ENCODE measurements at regions not wholly inside any gene's neighbourhood (a gene's known extent, or its start where the extent isn't known, plus 50 kb on each side); places are given as distances from the start of the nearest gene placed in this dataset.
A peak's percentile ranks its signal among the peaks of the same experiment; 100 is the strongest.
"Not testable (repeated sequence)": the region's sequence is repeated elsewhere in the genome, so short reads cannot be mapped to it uniquely, and the experiment has no call there.

DNA sequence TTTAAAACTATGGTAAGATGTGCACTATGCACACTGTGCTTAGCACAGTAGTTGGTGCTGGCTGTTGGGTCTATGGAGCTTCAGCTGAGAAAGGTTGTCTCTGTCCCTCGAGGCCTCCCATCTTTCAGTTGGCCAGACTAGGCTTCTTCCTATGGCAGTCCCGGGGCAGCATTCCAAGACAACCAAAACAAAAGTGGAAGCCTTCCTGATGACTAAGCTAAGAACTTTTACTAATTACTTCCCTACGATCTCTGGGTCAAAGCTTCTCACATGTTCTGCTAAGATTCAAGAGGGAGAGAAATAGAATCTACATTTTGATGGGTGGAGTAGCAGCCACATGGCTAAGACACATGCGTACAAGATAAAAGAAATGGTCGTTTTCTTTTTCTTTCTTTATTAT, 342.8 kb downstream of the TUSC7 start:
- H3K27ac ChIP-seq = no peak overlapping the region

DNA sequence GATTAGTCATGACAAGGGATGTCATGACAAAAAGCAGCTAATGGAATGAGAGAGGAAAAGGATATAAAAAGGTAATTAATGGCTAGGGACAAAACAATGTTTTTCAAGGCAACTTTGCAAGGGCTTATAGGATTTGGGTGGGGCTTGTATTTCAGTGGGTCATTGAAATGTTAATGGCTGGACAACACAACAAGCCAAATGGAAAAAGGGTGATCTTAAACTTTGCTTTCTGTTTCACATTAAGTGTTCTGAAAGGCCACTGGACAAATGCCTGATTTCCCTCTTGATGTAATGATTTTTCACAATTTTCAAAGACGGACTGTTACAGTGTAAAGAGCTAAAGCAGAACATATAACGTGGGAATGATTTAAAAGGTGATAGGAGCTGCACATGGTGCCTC, 345.0 kb downstream of the TUSC7 start:
- TF ChIP-seq, protein P1, sequence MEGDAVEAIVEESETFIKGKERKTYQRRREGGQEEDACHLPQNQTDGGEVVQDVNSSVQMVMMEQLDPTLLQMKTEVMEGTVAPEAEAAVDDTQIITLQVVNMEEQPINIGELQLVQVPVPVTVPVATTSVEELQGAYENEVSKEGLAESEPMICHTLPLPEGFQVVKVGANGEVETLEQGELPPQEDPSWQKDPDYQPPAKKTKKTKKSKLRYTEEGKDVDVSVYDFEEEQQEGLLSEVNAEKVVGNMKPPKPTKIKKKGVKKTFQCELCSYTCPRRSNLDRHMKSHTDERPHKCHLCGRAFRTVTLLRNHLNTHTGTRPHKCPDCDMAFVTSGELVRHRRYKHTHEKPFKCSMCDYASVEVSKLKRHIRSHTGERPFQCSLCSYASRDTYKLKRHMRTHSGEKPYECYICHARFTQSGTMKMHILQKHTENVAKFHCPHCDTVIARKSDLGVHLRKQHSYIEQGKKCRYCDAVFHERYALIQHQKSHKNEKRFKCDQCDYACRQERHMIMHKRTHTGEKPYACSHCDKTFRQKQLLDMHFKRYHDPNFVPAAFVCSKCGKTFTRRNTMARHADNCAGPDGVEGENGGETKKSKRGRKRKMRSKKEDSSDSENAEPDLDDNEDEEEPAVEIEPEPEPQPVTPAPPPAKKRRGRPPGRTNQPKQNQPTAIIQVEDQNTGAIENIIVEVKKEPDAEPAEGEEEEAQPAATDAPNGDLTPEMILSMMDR (IDR thresholded peaks at IDR 0.05) = no peak
- no peak overlapping the region for H3K27ac ChIP-seq
- no peak for ATAC-seq
- DNase-seq = no peak
- H3K36me3 ChIP-seq = no peaks in the 10 kb centered on the region
- H3K27me3 ChIP-seq = no peaks in the 10 kb centered on the region
- H3K4me1 ChIP-seq = peaks cover 0 to 19% of the 10 kb centered on the region in 2 donors
- H3K4me3 ChIP-seq = no peak overlapping the region
- intact Hi-C loops (cut with DNase I) = no loop called here
- no peaks in the 10 kb centered on the region for H3K9me3 ChIP-seq

More for the DNA sequence above, 342.8 kb downstream of the TUSC7 start:
- TF ChIP-seq, protein P1 (IDR thresholded peaks at IDR 0.05) = no peak
- Histone ChIP-seq H3K36me3 (no peaks in the 10 kb centered on the region), H3K27me3 (no peaks in the 10 kb centered on the region), H3K9me3 (no peaks in the 10 kb centered on the region), H3K4me3 (no peak overlapping the region), H3K4me1 (peaks cover 0 to 10% of the 10 kb centered on the region in 2 donors)
- ATAC-seq (no peak), DNase-seq (no peak)
- intact Hi-C loops (cut with DNase I) = no loop called here

DNA sequence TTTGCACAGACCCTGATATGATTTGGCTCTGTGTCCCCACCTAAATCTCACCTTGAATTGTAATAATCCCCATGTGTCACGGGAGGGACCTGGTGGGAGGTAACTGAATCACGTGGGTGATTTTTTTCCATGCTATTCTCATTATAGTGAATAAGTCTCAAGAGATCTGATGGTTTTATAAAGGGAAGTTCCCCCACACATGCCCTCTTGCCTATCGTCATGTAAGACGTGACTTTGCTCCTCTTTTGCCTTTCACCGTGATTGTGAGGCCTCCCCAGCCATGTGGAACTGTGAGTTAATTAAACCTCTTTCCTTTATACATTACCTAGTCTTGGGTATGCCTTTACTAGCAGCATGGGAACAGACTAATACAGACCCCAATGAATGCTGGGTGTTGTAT, 347.4 kb downstream of the TUSC7 start:
- H3K4me3 ChIP-seq; H3K27ac ChIP-seq; DNase-seq; H3K27me3 ChIP-seq; intact Hi-C loops (cut with DNase I); ATAC-seq; H3K36me3 ChIP-seq; H3K9me3 ChIP-seq: not testable (repeated sequence)
- H3K4me1 ChIP-seq = peaks cover 0 to 19% of the 10 kb centered on the region in 2 donors

DNA sequence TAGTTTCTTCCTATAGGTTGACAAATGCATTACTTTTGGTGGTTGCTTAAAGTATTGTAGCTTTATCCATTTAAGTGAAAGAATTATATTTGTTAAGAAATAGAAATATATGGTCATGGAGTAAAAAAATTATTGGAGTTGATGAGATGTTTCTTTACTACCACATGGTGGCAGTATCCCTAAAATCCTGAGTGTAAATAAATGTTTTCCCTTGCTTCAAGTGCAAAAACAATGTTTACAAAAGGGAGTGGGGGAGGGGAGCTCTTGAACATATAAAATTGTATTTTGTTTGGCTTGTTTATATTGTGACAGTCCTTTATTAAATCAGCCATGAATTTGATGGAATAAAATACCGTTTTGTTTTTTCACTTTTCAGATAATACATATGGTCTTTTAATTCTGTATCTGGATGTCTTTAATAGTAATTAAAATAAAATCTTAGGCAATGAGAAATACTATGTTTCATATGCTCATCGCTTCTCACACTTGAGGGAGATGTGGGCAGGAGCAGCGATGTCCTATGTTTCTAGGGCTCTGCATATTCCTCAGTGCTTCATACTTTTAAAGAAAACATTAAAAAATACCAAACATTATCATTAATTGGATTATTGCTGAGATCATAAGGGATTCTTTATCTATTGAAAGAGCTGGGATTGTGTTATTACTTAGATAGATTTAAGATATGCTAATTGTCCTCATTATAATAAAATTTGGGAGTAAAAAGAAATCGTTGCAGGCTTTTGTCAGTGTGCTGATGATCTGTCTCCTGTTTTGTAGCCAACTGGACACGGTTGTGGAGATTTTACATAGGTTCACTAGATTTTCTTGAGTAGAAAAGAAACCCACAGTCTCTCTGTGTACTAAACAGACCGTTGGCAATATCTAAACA, 349.7 kb downstream of the TUSC7 start:
- peak in 2 of 4 donors; percentile 46 to 64 for DNase-seq
- no peaks in the 10 kb centered on the region for H3K27me3 ChIP-seq
- no peak overlapping the region for H3K27ac ChIP-seq
- intact Hi-C loops (cut with DNase I) = no loop called here
- peaks cover 0 to 20% of the 10 kb centered on the region in 2 donors for H3K4me1 ChIP-seq
- no peak overlapping the region for H3K4me3 ChIP-seq
- TF ChIP-seq, protein P1 (IDR thresholded peaks at IDR 0.05) = peak; percentile 31 to 47
- no peaks in the 10 kb centered on the region for H3K9me3 ChIP-seq
- H3K36me3 ChIP-seq = no peaks in the 10 kb centered on the region
- ATAC-seq = peak; percentile 63

DNA sequence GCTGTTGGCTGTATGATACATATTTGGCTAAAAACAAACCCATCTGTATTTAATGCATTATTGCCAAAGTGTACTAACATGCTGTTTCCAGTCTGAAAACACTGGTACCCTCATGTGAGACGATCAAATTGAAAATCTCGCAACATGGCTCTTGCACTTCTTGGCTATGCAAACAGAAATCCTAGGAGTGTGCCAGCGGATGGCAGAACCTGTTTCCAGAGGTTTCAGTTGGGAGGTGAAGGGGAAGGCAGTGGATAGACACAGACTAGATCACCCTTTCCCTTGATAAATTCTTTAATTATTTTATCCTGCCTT, 350.3 kb downstream of the TUSC7 start:
- no peak overlapping the region for H3K27ac ChIP-seq
- DNase-seq = no peak
- TF ChIP-seq, protein P1 (IDR thresholded peaks at IDR 0.05) = no peak
- peaks cover 0 to 16% of the 10 kb centered on the region in 2 donors for H3K4me1 ChIP-seq
- intact Hi-C loops (cut with DNase I) = no loop called here
- no peak overlapping the region for H3K4me3 ChIP-seq
- ATAC-seq = peak; percentile 24
- H3K36me3 ChIP-seq = no peaks in the 10 kb centered on the region
- no peaks in the 10 kb centered on the region for H3K27me3 ChIP-seq
- no peaks in the 10 kb centered on the region for H3K9me3 ChIP-seq
